MG63 (cell line): ENCODE measurements at regions not wholly inside any gene's neighbourhood (a gene's known extent, or its start where the extent isn't known, plus 50 kb on each side); places are given as distances from the start of the nearest gene placed in this dataset.
"Not testable (repeated sequence)": the region's sequence is repeated elsewhere in the genome, so short reads cannot be mapped to it uniquely, and the experiment has no call there.

Experiments
- DNase-seq: peaks from one replicate; pipeline ENCODE4 v3.0.0-alpha.2; 2020
- H3K27me3 ChIP-seq: fragments of 250-450 bp; sonication (Bioruptor Pico); 2 replicates; pipeline ENCODE4 v1.5.1; 2020; ENCODE audit warnings: mild to moderate bottlenecking, moderate library complexity
- H3K36me3 ChIP-seq: fragments of 250-450 bp; sonication (Bioruptor Pico); 2 replicates; pipeline ENCODE4 v1.5.1; 2020; ENCODE audit warnings: mild to moderate bottlenecking, moderate library complexity
- H3K4me3 ChIP-seq: fragments of 250-450 bp; sonication (Bioruptor Pico); 2 replicates; pipeline ENCODE4 v1.5.1; 2020; ENCODE audit warnings: mild to moderate bottlenecking, moderate library complexity
- H3K9me3 ChIP-seq: fragments of 250-450 bp; sonication (Bioruptor Pico); 2 replicates; pipeline ENCODE4 v1.5.1; 2020; ENCODE audit warnings: mild to moderate bottlenecking, moderate library complexity

DNA sequence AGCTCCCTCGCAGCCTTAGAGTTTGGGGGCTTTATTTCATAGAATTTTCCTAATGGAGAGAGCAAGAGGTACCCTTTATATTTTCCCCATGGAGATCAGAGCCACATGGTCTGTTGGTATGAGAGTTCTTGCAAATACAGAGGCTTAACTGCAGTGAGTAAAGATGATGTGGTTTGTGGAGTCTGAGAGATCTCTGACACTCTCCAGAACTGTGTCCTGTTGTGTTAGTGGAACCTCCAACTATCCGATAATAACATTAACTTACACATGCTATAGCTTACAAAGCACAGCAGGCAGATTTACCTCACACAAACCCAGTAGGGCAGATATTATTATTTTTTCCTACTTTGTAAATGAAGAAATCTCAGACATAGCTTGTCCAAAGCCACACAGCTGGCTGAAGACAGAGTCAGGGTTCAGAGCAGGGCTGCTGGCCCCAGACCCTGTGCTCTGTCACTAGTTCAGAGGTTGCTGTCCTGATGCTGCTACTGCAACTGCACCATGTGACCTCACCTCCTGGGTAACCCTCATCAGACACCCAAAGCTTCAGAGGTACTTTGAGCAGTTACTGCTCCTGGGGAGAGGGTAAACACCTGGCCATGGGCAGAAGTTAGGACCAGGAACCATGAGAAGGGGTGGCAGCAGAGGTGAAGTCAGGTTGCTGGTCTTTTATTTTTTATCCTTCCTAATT lies 384.8 kb upstream of the PROX1 start:
- Histone ChIP-seq H3K4me3 (no peak overlapping the region), H3K9me3 (no peaks in the 10 kb centered on the region), H3K27me3 (no peaks in the 10 kb centered on the region), H3K36me3 (no peaks in the 10 kb centered on the region)
- no peak for DNase-seq

DNA sequence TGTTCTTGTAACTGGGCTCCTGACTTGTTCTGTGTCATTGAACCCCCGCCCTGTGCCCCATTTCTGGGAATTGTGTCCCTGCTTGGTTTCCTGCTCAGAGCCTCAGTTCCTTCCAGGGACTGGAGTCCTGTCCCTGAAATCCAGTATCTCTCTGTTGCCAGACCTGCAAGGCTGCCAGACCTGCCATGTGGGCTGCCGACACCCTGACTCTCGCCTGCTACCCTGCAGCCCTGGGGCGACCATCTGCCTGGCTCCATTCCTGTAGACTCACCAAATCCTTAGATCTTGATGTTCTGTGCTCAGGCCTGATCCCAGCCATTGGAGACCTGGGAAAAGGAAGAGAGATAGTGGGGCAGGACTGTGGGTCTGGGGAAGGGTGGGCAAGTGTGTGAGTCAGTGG lies 383.3 kb upstream of the PROX1 start:
- Histone ChIP-seq H3K27me3 (no peaks in the 10 kb centered on the region), H3K36me3 (no peaks in the 10 kb centered on the region), H3K4me3 (no peak overlapping the region), H3K9me3 (no peaks in the 10 kb centered on the region)
- no peak for DNase-seq

DNA sequence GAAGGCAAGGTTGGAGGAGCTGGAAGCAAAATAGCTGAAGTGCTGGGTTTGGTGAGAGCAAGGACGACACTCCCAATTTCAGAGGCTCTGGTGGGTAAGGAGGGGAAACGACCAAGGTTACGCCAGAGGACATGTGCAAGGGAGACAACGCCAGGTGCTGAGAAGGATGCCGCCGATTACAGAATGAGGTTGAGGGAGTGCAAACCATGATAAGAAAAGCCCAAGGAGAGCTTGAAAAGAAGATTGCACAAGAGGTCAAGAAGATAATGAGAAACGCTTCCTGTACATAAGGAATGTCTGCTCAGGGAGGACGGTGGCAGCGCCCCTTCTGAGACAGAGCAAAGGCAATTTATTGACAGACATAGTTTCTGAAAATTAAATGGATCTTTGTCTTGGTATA lies 382.0 kb upstream of the PROX1 start:
- Histone ChIP-seq H3K27me3 (no peaks in the 10 kb centered on the region), H3K4me3 (no peak overlapping the region), H3K36me3 (no peaks in the 10 kb centered on the region), H3K9me3 (no peaks in the 10 kb centered on the region)
- no peak for DNase-seq

DNA sequence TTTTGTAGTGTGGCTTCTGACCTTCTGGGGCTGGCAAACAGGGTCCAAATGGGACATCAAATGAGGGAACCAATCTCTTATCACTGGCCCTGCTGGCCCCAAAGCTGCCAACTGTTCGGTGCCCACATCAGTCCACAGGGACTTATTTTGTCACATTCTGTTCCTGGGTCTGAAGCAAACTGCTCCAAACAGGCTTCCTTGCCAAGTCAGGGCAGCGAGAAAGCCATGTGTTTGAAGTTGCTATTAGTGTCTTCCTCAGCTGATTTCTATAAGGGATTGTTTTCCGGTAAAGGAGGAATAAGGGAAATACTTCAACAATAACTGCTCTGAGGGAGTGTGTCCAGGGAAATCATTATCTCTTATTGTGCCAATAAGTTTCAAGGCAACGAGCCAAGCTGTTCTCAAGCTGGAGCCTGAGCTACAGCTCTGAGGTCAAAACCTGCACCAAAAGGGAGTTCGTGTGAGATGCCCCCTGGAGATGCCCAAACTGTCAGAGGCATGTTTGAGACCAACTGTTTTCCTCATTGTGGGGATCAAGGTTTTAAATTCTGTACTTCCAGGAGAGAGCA lies 381.4 kb upstream of the PROX1 start:
- Histone ChIP-seq H3K4me3 (no peak overlapping the region), H3K9me3 (no peaks in the 10 kb centered on the region), H3K36me3 (no peaks in the 10 kb centered on the region), H3K27me3 (no peaks in the 10 kb centered on the region)
- DNase-seq, result no peak

DNA sequence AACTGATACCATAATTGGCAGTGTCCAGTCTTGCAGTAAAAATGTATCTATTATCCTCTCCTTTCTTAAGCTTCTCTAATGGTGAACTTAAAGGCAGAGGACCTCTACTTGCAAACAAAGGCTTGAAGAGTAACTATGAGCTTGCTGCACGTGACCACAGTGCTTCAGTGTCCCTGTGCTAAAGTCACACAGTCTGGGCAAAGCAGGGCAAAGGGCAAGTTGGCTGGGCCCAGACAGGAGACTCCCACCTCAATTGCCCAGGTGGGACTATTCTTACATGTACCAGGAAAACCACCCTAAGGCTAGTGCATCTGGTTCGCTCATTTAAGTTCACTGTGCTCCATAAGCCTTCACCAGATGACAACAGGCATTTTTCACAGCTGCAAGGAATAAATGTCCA lies 374.2 kb upstream of the PROX1 start:
- Histone ChIP-seq H3K36me3 (no peaks in the 10 kb centered on the region), H3K27me3 (no peaks in the 10 kb centered on the region; the same call in 1 of the 2 replicates), H3K4me3 (no peak overlapping the region), H3K9me3 (no peaks in the 10 kb centered on the region)
- no peak for DNase-seq

DNA sequence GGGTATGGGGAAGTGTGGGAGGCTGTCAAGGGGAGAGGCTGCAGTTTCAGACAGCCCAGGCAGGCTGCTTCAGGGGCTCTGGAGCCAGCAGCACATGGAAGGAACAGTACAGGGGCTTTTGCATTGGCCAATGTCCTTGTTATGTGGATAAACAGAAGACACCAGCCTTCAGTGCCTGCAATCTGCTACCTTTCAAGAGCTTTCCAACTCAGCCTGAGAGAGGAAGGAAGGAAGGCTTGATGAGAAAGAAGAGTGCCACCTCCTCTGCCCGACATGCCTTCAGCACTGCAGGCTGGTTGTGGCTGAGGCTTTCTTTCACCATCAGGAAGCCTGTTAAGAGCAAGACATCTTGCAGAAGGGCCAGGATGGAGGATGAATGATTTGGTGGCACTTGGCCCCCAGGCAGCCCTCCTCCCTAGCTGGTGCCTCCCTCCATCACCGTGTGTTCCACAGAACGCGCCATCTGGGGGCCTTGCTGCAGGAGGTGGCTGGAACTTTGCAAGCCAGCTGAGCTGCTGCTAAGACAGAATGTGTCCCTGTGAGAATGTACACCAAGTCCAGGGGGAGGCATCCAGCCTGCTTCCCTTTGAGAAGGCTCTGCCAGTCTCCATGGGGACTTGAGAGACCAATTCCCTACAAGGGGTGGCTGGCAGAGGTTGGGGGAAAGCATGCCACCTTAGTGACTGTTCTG lies 372.4 kb upstream of the PROX1 start:
- Histone ChIP-seq H3K4me3 (no peak overlapping the region), H3K27me3 (no peaks in the 10 kb centered on the region; the same call in 1 of the 2 replicates), H3K36me3 (no peaks in the 10 kb centered on the region), H3K9me3 (no peaks in the 10 kb centered on the region)
- DNase-seq, result no peak

DNA sequence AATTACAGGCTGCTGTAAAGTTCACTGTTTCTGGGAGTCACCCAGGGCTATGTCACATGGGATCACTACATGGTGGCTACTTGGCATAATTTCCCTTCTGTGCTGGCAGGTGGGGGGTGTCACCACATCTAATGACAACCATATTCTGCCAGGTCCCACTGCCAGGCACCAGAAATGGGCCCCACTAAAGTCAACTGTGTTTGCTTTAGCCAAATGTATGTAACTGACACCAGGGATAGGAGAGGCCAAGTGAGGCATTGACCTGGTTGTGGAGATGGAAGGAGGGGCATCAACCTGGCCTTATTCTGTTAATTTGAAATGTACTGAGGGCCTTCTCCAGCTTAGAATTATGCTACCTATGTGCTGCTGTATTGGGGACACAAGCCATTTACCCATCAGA lies 370.6 kb upstream of the PROX1 start:
- no peaks in the 10 kb centered on the region; the same call in 1 of the 2 replicates for H3K27me3 ChIP-seq

DNA sequence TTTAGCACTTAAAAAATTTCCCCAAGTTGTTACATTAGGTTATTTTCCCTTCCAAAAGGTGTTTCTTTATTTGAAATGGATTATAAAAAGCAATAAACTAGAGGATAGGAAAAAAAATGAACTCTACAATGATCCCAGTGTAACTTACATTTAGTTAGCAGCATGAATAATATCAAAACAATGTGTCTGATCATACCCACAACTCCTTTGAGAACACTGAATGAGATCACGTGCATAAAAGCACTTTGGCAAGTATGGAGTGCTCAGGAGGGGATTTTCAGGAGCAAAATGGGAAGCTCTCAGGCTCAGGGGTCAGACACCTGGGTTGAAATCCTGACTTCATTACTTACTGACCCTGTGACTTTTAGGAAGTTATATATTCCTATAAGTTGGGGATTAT lies 369.7 kb upstream of the PROX1 start:
- H3K4me3 ChIP-seq, result no peak overlapping the region
- DNase-seq, result no peak
- H3K27me3 ChIP-seq, result no peaks in the 10 kb centered on the region; the same call in 1 of the 2 replicates
- no peaks in the 10 kb centered on the region for H3K36me3 ChIP-seq
- H3K9me3 ChIP-seq, result no peaks in the 10 kb centered on the region

More for the DNA sequence above, 370.6 kb upstream of the PROX1 start:
- no peaks in the 10 kb centered on the region for H3K9me3 ChIP-seq
- no peaks in the 10 kb centered on the region for H3K36me3 ChIP-seq
- no peak overlapping the region for H3K4me3 ChIP-seq
- DNase-seq, result no peak

DNA sequence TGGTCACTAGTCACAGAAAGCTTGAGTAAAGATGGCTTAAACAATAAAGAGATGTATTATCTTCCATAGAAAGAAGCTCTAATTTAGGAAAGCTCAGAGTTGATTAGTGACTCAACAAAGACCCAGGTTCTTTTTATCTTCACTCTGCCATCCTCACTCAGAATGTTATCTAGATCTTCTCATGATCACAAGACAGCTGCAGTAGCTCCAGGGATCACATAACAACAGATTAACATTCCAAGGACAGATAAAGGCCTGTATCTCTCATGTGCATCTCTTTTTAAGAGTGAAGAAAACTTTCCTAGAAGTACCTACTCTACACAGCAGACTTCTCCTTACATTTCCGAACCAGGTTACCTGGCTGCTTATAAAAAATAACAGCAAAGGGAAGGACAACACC lies 368.7 kb upstream of the PROX1 start:
- DNase-seq, result no peak
- Histone ChIP-seq H3K27me3 (no peaks in the 10 kb centered on the region; the same call in 1 of the 2 replicates), H3K4me3 (no peak overlapping the region), H3K9me3 (no peaks in the 10 kb centered on the region), H3K36me3 (no peaks in the 10 kb centered on the region)

DNA sequence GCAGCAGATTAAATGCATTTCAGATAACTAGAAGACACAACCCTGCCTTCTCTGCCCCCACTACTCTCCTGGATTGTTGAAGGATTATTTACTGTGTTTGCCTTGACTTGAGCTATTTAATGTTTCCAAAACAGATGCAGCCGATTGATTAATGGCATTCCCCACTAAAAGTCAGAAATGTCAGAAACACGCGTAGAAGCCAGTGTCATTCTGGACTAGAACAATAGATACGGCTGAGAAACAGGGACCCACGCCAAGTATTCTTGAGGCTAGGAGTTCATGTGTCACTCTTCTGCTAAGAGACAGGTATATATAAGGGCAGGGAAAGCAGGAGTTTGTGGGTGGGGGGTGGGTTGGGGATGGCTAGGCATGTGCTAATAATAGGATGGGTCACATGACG lies 366.7 kb upstream of the PROX1 start:
- DNase-seq, result no peak
- Histone ChIP-seq H3K9me3 (no peaks in the 10 kb centered on the region), H3K4me3 (no peak overlapping the region), H3K36me3 (no peaks in the 10 kb centered on the region), H3K27me3 (no peaks in the 10 kb centered on the region)

DNA sequence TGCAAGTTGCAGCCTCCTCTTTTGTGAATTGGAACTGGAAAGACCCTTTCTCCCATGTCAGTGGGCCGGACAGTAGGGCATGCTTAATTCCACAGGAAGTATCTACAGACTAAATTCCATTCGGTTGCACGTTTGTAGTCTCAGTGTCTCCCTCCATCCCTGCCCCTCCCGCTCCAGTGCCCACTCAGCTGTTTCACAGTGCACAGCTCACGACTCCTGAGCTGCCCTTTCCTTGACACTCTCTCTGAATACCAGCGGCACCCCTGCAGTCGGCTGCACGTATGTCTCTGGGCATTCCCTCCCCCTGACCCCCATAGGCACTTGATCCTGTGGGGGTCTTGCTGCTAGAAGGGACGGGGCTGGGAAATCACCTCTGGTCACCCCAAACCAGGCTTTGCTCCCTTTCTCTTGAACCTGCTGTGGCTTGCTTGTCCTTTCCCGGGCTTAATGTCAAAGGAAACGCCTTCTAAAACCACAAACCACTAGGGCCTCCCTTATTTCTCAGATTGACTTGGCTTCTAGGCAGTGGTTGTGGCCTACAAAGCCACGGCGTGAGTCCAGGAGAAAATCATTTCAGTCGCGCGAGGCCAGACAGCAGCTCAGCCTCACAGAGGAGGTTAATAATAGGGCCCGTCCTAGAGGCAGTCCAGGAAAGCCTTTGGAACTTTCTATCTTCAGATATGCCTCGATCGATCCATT lies 365.3 kb upstream of the PROX1 start:
- Histone ChIP-seq H3K4me3 (no peak overlapping the region), H3K27me3 (no peaks in the 10 kb centered on the region), H3K36me3 (no peaks in the 10 kb centered on the region), H3K9me3 (no peaks in the 10 kb centered on the region; the same call in 1 of the 2 replicates)
- DNase-seq, result no peak

DNA sequence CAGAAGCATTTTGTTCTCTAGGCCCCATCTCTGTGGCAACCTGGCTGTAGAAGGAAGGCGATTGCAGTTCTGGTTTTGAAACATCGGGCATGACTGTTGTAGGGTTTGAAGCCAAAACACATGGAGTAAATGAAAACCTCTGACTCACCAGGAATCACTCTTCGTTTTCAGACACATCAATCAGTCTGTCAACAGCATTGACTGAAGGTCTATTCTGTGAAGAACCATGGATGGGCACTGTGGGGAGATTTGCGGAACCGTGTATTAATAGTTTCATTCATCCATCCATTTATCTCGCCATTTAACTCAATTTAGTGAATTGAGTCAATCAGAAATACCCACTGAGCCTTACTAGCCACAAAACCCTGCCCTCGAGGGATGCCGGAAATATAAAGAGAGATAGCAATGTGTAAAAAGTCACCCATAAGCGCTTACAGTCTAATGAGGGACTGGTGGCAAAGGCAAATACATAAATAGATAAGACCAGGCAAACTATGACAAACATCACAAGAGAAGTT lies 364.6 kb upstream of the PROX1 start:
- H3K27me3 ChIP-seq, result no peaks in the 10 kb centered on the region
- no peaks in the 10 kb centered on the region; the same call in 1 of the 2 replicates for H3K9me3 ChIP-seq
- H3K36me3 ChIP-seq, result no peaks in the 10 kb centered on the region
- DNase-seq, result no peak
- no peak overlapping the region for H3K4me3 ChIP-seq

DNA sequence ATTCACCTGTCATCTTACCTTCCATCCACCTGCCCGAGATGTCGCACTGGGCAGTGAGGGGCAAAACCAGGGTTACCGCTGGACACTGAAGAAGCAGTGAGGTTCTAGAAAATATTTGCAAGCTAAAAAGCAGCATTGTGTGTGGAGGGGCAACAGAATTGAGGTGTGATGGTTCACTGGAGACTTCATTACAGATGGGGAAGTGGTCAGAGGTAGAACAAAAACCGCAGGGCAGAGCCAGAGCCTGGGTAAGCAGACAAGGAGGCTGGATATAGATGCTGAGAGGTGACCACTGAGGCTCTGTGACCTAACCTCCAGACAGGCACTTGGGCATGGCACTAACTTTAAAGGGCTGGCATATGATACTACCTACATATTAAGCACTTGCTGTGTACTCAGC lies 363.9 kb upstream of the PROX1 start:
- no peak overlapping the region for H3K4me3 ChIP-seq
- H3K36me3 ChIP-seq, result no peaks in the 10 kb centered on the region
- DNase-seq, result no peak
- no peaks in the 10 kb centered on the region for H3K27me3 ChIP-seq
- H3K9me3 ChIP-seq, result no peaks in the 10 kb centered on the region; the same call in 1 of the 2 replicates

DNA sequence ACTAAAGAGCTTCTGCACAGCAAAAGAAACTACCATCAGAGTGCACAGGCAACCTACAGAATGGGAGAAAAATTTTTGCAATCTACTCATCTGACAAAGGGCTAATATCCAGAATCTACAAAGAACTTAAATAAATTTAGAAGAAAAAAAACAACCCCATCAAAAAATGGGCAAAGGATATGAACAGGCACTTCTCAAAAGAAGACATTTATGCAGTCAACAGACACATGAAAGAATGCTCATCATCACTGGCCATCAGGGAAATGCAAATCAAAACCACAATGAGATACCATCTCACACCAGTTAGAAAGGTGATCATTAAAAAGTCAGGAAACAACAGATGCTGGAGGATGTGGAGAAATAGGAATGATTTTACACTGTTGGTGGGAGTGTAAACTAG lies 351.0 kb upstream of the PROX1 start:
- H3K9me3 ChIP-seq, DNase-seq, H3K27me3 ChIP-seq, H3K36me3 ChIP-seq, H3K4me3 ChIP-seq: not testable (repeated sequence)

DNA sequence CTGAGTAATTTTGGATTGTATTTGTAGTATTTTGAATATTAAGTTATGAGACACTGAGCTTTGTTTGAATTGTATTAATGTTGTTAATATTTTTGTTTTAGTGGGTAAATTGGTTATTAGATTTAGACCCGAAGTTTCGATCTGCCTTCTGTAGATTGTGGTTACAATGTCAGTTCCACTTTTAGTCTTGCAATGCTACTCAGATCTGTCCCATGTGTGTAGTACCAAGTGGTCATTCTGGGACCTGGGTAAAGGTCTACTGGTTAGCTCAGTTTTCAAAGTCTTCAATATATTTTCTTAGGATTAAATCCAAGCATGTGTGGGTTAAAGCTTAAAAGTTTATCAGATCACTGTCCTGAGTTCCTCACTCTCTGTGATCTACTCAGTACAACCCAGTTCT lies 346.5 kb upstream of the PROX1 start:
- Histone ChIP-seq H3K27me3 (peaks cover 11% of the 10 kb centered on the region), H3K36me3 (no peaks in the 10 kb centered on the region), H3K9me3 (no peaks in the 10 kb centered on the region), H3K4me3 (no peak overlapping the region)
- no peak for DNase-seq

DNA sequence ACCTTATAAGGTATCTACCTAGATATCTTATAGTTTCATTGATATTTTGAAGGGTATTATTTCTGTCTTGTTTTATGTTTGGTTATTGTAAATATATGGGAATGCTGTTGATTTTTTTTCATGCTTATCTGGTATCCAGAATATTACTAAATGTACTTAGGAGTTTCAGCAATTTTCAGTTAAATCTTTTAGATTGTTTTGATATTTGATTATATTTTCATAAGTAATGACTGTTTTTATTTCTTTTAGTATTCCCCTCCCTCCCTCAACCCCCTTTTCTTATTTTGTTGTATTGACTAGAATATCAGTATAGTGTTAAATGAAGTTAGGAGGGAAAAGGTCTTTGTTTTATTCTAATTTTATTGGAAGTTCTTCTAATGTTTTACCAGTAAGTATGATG lies 344.4 kb upstream of the PROX1 start:
- no peak for DNase-seq
- Histone ChIP-seq H3K9me3 (no peaks in the 10 kb centered on the region), H3K36me3 (no peaks in the 10 kb centered on the region), H3K27me3 (peaks cover 11% of the 10 kb centered on the region), H3K4me3 (no peak overlapping the region)
